ENCODE measurements at regions not wholly inside any gene's neighbourhood (a gene's known extent, or its start where the extent isn't known, plus 50 kb on each side); places are given as distances from the start of the nearest gene placed in this dataset.

GRCh38 chrX:45794323-45794994 lies 593.8 kb upstream of the DIPK2B start:
- WGBS: 88% methylated on average over 1 of the region's 2 CpGs
- H3K27ac ChIP-seq (ENCODE audit: low read depth, low read length): no peak overlapping the region

GRCh38 chrX:45788941-45789348 lies 588.3 kb upstream of the DIPK2B start:
- H3K27me3 ChIP-seq (ENCODE audit: insufficient read depth, low read length): no peaks in the 10 kb centered on the region
- no peaks in the 10 kb centered on the region for H3K9me3 ChIP-seq (ENCODE audit: insufficient read depth, low read depth, low read length)
- H3K36me3 ChIP-seq (ENCODE audit: insufficient read depth, low read length): peaks cover 16% of the 10 kb centered on the region
- H3K4me1 ChIP-seq (ENCODE audit: insufficient read depth, low read length): peaks cover 42% of the 10 kb centered on the region
- no peak overlapping the region for H3K27ac ChIP-seq (ENCODE audit: low read depth, low read length)
- WGBS: 58% methylated on average over 8 of the region's 8 CpGs
- no peak overlapping the region for H3K4me3 ChIP-seq (ENCODE audit: low read length)
- no peak overlapping the region for H3K9ac ChIP-seq (ENCODE audit: low read depth, low read length)

More at GRCh38 chrX:45794323-45794994, 593.8 kb upstream of the DIPK2B start:
- Histone ChIP-seq H3K36me3 (ENCODE audit: insufficient read depth, low read length) (peaks cover 43% of the 10 kb centered on the region), H3K4me3 (ENCODE audit: low read length) (no peak overlapping the region), H3K9ac (ENCODE audit: low read depth, low read length) (no peak overlapping the region), H3K4me1 (ENCODE audit: insufficient read depth, low read length) (peaks cover 34% of the 10 kb centered on the region), H3K9me3 (ENCODE audit: insufficient read depth, low read depth, low read length) (no peaks in the 10 kb centered on the region), H3K27me3 (ENCODE audit: insufficient read depth, low read length) (no peaks in the 10 kb centered on the region)

- Histone ChIP-seq H3K4me3 (ENCODE audit: low read length) (no peak overlapping the region), H3K27ac (ENCODE audit: low read depth, low read length) (no peak overlapping the region), H3K9ac (ENCODE audit: low read depth, low read length) (no peak overlapping the region), H3K4me1 (ENCODE audit: insufficient read depth, low read length) (peaks cover 43% of the 10 kb centered on the region), H3K36me3 (ENCODE audit: insufficient read depth, low read length) (peaks cover 14% of the 10 kb centered on the region), H3K27me3 (ENCODE audit: insufficient read depth, low read length) (no peaks in the 10 kb centered on the region), H3K9me3 (ENCODE audit: insufficient read depth, low read depth, low read length) (no peaks in the 10 kb centered on the region)
- WGBS: 93% methylated on average over 4 of the region's 5 CpGs
These were observed 587.6 kb upstream of the DIPK2B start for GRCh38 chrX:45788315-45788714.

- WGBS: 97% methylated on average over 3 of the region's 3 CpGs
- no peaks in the 10 kb centered on the region for H3K9me3 ChIP-seq (ENCODE audit: insufficient read depth, low read depth, low read length)
- peaks cover 35% of the 10 kb centered on the region for H3K4me1 ChIP-seq (ENCODE audit: insufficient read depth, low read length)
- no peaks in the 10 kb centered on the region for H3K27me3 ChIP-seq (ENCODE audit: insufficient read depth, low read length)
- no peak overlapping the region for H3K4me3 ChIP-seq (ENCODE audit: low read length)
- H3K27ac ChIP-seq (ENCODE audit: low read depth, low read length): no peak overlapping the region
- H3K9ac ChIP-seq (ENCODE audit: low read depth, low read length): no peak overlapping the region
- peaks cover 18% of the 10 kb centered on the region for H3K36me3 ChIP-seq (ENCODE audit: insufficient read depth, low read length)
These were observed 583.9 kb upstream of the DIPK2B start for GRCh38 chrX:45784590-45784989.

GRCh38 chrX:45783002-45783401 lies 582.3 kb upstream of the DIPK2B start:
- Histone ChIP-seq H3K27ac (ENCODE audit: low read depth, low read length) (no peak overlapping the region), H3K4me1 (ENCODE audit: insufficient read depth, low read length) (peaks cover 24% of the 10 kb centered on the region), H3K4me3 (ENCODE audit: low read length) (no peak overlapping the region), H3K36me3 (ENCODE audit: insufficient read depth, low read length) (peaks cover 18% of the 10 kb centered on the region), H3K9me3 (ENCODE audit: insufficient read depth, low read depth, low read length) (no peaks in the 10 kb centered on the region), H3K9ac (ENCODE audit: low read depth, low read length) (no peak overlapping the region), H3K27me3 (ENCODE audit: insufficient read depth, low read length) (no peaks in the 10 kb centered on the region)
- WGBS: 90% methylated on average over 6 of the region's 6 CpGs

GRCh38 chrX:45781901-45782553 lies 581.4 kb upstream of the DIPK2B start:
- peaks cover 17% of the 10 kb centered on the region for H3K4me1 ChIP-seq (ENCODE audit: insufficient read depth, low read length)
- H3K27ac ChIP-seq (ENCODE audit: low read depth, low read length): no peak overlapping the region
- no peak overlapping the region for H3K4me3 ChIP-seq (ENCODE audit: low read length)
- peaks cover 18% of the 10 kb centered on the region for H3K36me3 ChIP-seq (ENCODE audit: insufficient read depth, low read length)
- H3K27me3 ChIP-seq (ENCODE audit: insufficient read depth, low read length): no peaks in the 10 kb centered on the region
- no peaks in the 10 kb centered on the region for H3K9me3 ChIP-seq (ENCODE audit: insufficient read depth, low read depth, low read length)
- WGBS: 82% methylated on average over 3 of the region's 4 CpGs
- H3K9ac ChIP-seq (ENCODE audit: low read depth, low read length): no peak overlapping the region

GRCh38 chrX:45778616-45779015 lies 577.9 kb upstream of the DIPK2B start:
- H3K36me3 ChIP-seq (ENCODE audit: insufficient read depth, low read length): peaks cover 10% of the 10 kb centered on the region; the same call in 1 of the 2 replicates
- H3K9ac ChIP-seq (ENCODE audit: low read depth, low read length): no peak overlapping the region
- H3K9me3 ChIP-seq (ENCODE audit: insufficient read depth, low read depth, low read length): no peaks in the 10 kb centered on the region
- peaks cover 31% of the 10 kb centered on the region for H3K4me1 ChIP-seq (ENCODE audit: insufficient read depth, low read length)
- H3K4me3 ChIP-seq (ENCODE audit: low read length): no peak overlapping the region
- no peak overlapping the region for H3K27ac ChIP-seq (ENCODE audit: low read depth, low read length)
- no peaks in the 10 kb centered on the region for H3K27me3 ChIP-seq (ENCODE audit: insufficient read depth, low read length)
- WGBS: 100% methylated on average over 1 of the region's 1 CpG

- 81% methylated on average over 3 of the region's 3 CpGs for WGBS
- H3K36me3 ChIP-seq (ENCODE audit: insufficient read depth, low read length): peaks cover 17% of the 10 kb centered on the region; the same call in 1 of the 2 replicates
- no peak overlapping the region for H3K4me3 ChIP-seq (ENCODE audit: low read length)
- no peak overlapping the region for H3K27ac ChIP-seq (ENCODE audit: low read depth, low read length)
- H3K9me3 ChIP-seq (ENCODE audit: insufficient read depth, low read depth, low read length): no peaks in the 10 kb centered on the region
- H3K27me3 ChIP-seq (ENCODE audit: insufficient read depth, low read length): no peaks in the 10 kb centered on the region
- peaks cover 31% of the 10 kb centered on the region for H3K4me1 ChIP-seq (ENCODE audit: insufficient read depth, low read length)
- H3K9ac ChIP-seq (ENCODE audit: low read depth, low read length): no peak overlapping the region
These were observed 576.7 kb upstream of the DIPK2B start for GRCh38 chrX:45777366-45777765.

GRCh38 chrX:45775468-45775867 lies 574.8 kb upstream of the DIPK2B start:
- no peak overlapping the region for H3K4me3 ChIP-seq (ENCODE audit: low read length)
- H3K4me1 ChIP-seq (ENCODE audit: insufficient read depth, low read length): peaks cover 38% of the 10 kb centered on the region
- peaks cover 16% of the 10 kb centered on the region; the same call in 1 of the 2 replicates for H3K36me3 ChIP-seq (ENCODE audit: insufficient read depth, low read length)
- WGBS: 81% methylated on average over 2 of the region's 2 CpGs
- H3K9me3 ChIP-seq (ENCODE audit: insufficient read depth, low read depth, low read length): no peaks in the 10 kb centered on the region
- H3K27me3 ChIP-seq (ENCODE audit: insufficient read depth, low read length): no peaks in the 10 kb centered on the region
- H3K27ac ChIP-seq (ENCODE audit: low read depth, low read length): no peak overlapping the region
- no peak overlapping the region for H3K9ac ChIP-seq (ENCODE audit: low read depth, low read length)

GRCh38 chrX:45774961-45775360 lies 574.3 kb upstream of the DIPK2B start:
- H3K4me1 ChIP-seq (ENCODE audit: insufficient read depth, low read length): peaks cover 41% of the 10 kb centered on the region
- peaks cover 16% of the 10 kb centered on the region; the same call in 1 of the 2 replicates for H3K36me3 ChIP-seq (ENCODE audit: insufficient read depth, low read length)
- H3K4me3 ChIP-seq (ENCODE audit: low read length): no peak overlapping the region
- 95% methylated on average over 4 of the region's 5 CpGs for WGBS
- H3K9ac ChIP-seq (ENCODE audit: low read depth, low read length): no peak overlapping the region
- no peaks in the 10 kb centered on the region for H3K9me3 ChIP-seq (ENCODE audit: insufficient read depth, low read depth, low read length)
- no peak overlapping the region for H3K27ac ChIP-seq (ENCODE audit: low read depth, low read length)
- H3K27me3 ChIP-seq (ENCODE audit: insufficient read depth, low read length): no peaks in the 10 kb centered on the region

GRCh38 chrX:45773572-45773971 lies 572.9 kb upstream of the DIPK2B start:
- Histone ChIP-seq H3K4me1 (ENCODE audit: insufficient read depth, low read length) (peaks cover 44% of the 10 kb centered on the region), H3K27ac (ENCODE audit: low read depth, low read length) (no peak overlapping the region), H3K27me3 (ENCODE audit: insufficient read depth, low read length) (no peaks in the 10 kb centered on the region), H3K36me3 (ENCODE audit: insufficient read depth, low read length) (peaks cover 28% of the 10 kb centered on the region), H3K9ac (ENCODE audit: low read depth, low read length) (no peak overlapping the region), H3K9me3 (ENCODE audit: insufficient read depth, low read depth, low read length) (no peaks in the 10 kb centered on the region), H3K4me3 (ENCODE audit: low read length) (no peak overlapping the region)
- WGBS: 96% methylated on average over 4 of the region's 4 CpGs

Measured in HUES64 (cell line).